ENCODE measurements at regions not wholly inside any gene's neighbourhood (a gene's known extent, or its start where the extent isn't known, plus 50 kb on each side); places are given as distances from the start of the nearest gene placed in this dataset.
"Not testable (repeated sequence)": the region's sequence is repeated elsewhere in the genome, so short reads cannot be mapped to it uniquely, and the experiment has no call there.

DNA sequence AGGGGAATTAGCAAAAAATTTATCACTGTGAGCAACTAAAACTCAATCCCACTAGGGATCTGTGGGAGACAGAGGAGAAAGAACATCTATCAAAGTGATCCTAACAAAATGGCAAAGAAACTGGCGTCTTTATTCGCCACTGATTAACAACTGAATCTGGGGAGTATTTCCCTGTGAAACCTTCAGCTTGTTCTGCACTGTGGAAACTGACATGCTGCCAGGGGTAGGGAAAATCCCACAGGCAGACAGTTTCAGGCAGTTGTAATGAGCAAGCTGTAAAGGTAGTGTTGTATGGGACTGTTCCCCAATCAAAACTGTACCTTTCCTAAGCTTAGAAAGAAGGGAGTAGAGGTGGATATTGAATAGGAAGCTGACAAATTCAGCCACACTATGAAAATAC is 611.7 kb downstream of the VGLL3 start:
- CTCF ChIA-PET: no interaction called here
- DNase-seq (ENCODE audit: low read depth, low spot score): no peak
- Histone ChIP-seq H3K27me3 (ENCODE audit: control insufficient read depth, insufficient read depth, low read length) (no peaks in the 10 kb centered on the region), H3K4me3 (ENCODE audit: low read depth, low read length) (no peak overlapping the region), H3K27ac (ENCODE audit: low read depth, low read length) (no peak overlapping the region), H3K9me3 (ENCODE audit: control insufficient read depth, insufficient read depth, low read length) (peaks cover 8% of the 10 kb centered on the region)
- POLR2A ChIA-PET: no interaction called here
- TF ChIP-seq, protein P1, sequence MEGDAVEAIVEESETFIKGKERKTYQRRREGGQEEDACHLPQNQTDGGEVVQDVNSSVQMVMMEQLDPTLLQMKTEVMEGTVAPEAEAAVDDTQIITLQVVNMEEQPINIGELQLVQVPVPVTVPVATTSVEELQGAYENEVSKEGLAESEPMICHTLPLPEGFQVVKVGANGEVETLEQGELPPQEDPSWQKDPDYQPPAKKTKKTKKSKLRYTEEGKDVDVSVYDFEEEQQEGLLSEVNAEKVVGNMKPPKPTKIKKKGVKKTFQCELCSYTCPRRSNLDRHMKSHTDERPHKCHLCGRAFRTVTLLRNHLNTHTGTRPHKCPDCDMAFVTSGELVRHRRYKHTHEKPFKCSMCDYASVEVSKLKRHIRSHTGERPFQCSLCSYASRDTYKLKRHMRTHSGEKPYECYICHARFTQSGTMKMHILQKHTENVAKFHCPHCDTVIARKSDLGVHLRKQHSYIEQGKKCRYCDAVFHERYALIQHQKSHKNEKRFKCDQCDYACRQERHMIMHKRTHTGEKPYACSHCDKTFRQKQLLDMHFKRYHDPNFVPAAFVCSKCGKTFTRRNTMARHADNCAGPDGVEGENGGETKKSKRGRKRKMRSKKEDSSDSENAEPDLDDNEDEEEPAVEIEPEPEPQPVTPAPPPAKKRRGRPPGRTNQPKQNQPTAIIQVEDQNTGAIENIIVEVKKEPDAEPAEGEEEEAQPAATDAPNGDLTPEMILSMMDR (IDR thresholded peaks at IDR 0.05; ENCODE audit: low read depth, low read length): no peak

DNA sequence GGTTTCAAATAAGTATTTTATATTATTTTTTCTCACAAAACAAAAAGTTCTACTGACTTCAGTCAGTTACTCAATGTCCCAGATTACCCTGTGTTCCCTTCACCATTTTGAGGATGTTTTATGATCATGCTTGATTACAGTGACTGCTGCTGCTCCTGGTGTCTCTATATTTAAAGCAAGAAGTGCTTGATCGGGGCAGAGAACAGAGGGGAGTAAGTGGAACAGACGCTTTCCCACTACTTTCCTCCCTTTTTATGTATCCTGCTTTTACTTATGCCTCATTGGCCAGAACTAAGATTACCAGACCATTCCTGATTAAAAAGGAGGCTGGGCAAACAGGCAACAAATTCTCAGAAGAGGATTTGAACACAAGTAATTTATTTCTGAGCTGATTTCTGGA is 612.1 kb downstream of the VGLL3 start:
- no peak overlapping the region for H3K4me3 ChIP-seq (ENCODE audit: low read depth, low read length)
- DNase-seq (ENCODE audit: low read depth, low spot score): no peak
- H3K27ac ChIP-seq (ENCODE audit: low read depth, low read length): no peak overlapping the region
- H3K27me3 ChIP-seq (ENCODE audit: control insufficient read depth, insufficient read depth, low read length): no peaks in the 10 kb centered on the region
- ChIA-PET POLR2A (no interaction called here), CTCF (no interaction called here)
- TF ChIP-seq, protein P1 (IDR thresholded peaks at IDR 0.05; ENCODE audit: low read depth, low read length): no peak
- peaks cover 8% of the 10 kb centered on the region for H3K9me3 ChIP-seq (ENCODE audit: control insufficient read depth, insufficient read depth, low read length)

GRCh38 chr3:86335566-86335965 is 655.4 kb downstream of the VGLL3 start:
- H3K4me3 ChIP-seq (ENCODE audit: low read depth, low read length); H3K27ac ChIP-seq (ENCODE audit: low read depth, low read length); CTCF ChIA-PET; DNase-seq (ENCODE audit: low read depth, low spot score); H3K27me3 ChIP-seq (ENCODE audit: control insufficient read depth, insufficient read depth, low read length); H3K9me3 ChIP-seq (ENCODE audit: control insufficient read depth, insufficient read depth, low read length); POLR2A ChIA-PET: not testable (repeated sequence)

GRCh38 chr3:86333636-86334035 is 657.3 kb downstream of the VGLL3 start:
- TF ChIP-seq, protein P1 (IDR thresholded peaks at IDR 0.05; ENCODE audit: low read depth, low read length): no peak
- ChIA-PET CTCF (no interaction called here), POLR2A (no interaction called here)
- Histone ChIP-seq H3K27me3 (ENCODE audit: control insufficient read depth, insufficient read depth, low read length) (no peaks in the 10 kb centered on the region), H3K27ac (ENCODE audit: low read depth, low read length) (no peak overlapping the region), H3K4me3 (ENCODE audit: low read depth, low read length) (no peak overlapping the region), H3K9me3 (ENCODE audit: control insufficient read depth, insufficient read depth, low read length) (peaks cover 2% of the 10 kb centered on the region; the same call in 1 of the 2 replicates)
- DNase-seq (ENCODE audit: low read depth, low spot score): no peak

DNA sequence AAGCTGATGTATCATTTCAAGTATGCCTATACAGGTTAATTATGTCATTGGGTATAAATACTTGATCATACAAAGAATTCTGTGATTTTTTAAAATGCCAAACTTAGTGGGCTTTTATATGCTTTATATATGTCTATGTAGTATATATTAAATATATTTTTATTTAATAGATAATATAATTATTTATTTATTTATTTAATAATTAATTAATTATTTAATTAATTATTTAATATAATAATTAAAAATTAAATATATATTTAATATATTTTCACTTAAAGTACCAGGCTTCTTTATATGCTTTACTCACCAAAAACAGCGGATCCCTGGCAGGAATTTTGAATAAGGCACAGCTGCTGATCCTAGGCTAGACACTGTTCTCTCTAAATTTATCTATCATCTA is 687.0 kb downstream of the VGLL3 start:
- no peak for DNase-seq (ENCODE audit: low read depth, low spot score)
- Histone ChIP-seq H3K4me3 (ENCODE audit: low read depth, low read length) (no peak overlapping the region), H3K27ac (ENCODE audit: low read depth, low read length) (no peak overlapping the region), H3K9me3 (ENCODE audit: control insufficient read depth, insufficient read depth, low read length) (no peaks in the 10 kb centered on the region), H3K27me3 (ENCODE audit: control insufficient read depth, insufficient read depth, low read length) (no peaks in the 10 kb centered on the region)
- TF ChIP-seq, protein P1 (IDR thresholded peaks at IDR 0.05; ENCODE audit: low read depth, low read length): no peak
- ChIA-PET CTCF (no interaction called here), POLR2A (no interaction called here)

All from AG04450 (cell line).